Tibial artery (tissue), 4 donors: ENCODE measurements at regions not wholly inside any gene's neighbourhood (a gene's known extent, or its start where the extent isn't known, plus 50 kb on each side); places are given as distances from the start of the nearest gene placed in this dataset.

Experiments used
- DNase-seq, 2 donors: peaks; one replicate each; pipeline ENCODE4 v3.0.0-alpha.2; 2019
- H3K27ac ChIP-seq, 2 donors: fragments of 200-600 bp; sonication (generic) in 1 of 2; 1 replicate in 1 of 2; 2 replicates in 1 of 2; pipeline ENCODE4 v1.5.1; 2018 to 2019; ENCODE audit warnings: mild to moderate bottlenecking in 1 of 2
- H3K27me3 ChIP-seq, 2 donors: fragments of 200-600 bp; sonication (generic) in 1 of 2; one replicate each; pipeline versions ENCODE4 v1.5.1 to v1.6.0; 2016 to 2019
- H3K36me3 ChIP-seq, 3 donors: fragments of 200-600 bp; sonication (generic) in 2 of 3; one replicate each; pipeline ENCODE4 v1.5.1; 2016 to 2019; ENCODE audit warnings: mild to moderate bottlenecking in 2 of 3
- H3K4me1 ChIP-seq, 4 donors: fragments of 200-600 bp; sonication (generic) in 2 of 4; 1 replicate in 3 of 4; 2 replicates in 1 of 4; pipeline ENCODE4 v1.5.1; 2016 to 2019
- H3K4me3 ChIP-seq, 2 donors: fragments of 200-600 bp; sonication (generic) in 1 of 2; 1 replicate in 1 of 2; 2 replicates in 1 of 2; pipeline ENCODE4 v1.5.1; 2018 to 2019; ENCODE audit warnings: mild to moderate bottlenecking in 2 of 2
- H3K9me3 ChIP-seq, 3 donors: fragments of 200-600 bp; sonication (generic) in 1 of 3; one replicate each; pipeline ENCODE4 v1.5.1; 2016 to 2019
- intact Hi-C: fragments of 100-400 bp; cut with DNase I; formaldehyde crosslinking; loops from one replicate; pipeline ENCODE4 v1.15.0; 2023; ENCODE audit warnings: low total_unique reads
- TF ChIP-seq, protein P1 (sequence below), 2 experiments: fragments of 200-600 bp in 1 of 2; fragments of 450-650 bp in 1 of 2; IDR thresholded peaks; one replicate each; pipeline ENCODE4 v1.5.1; 2017 to 2019; ENCODE audit warnings: antibody characterized with exemption in 2 of 2, mild to moderate bottlenecking in 1 of 2, moderate library complexity in 1 of 2

DNA sequence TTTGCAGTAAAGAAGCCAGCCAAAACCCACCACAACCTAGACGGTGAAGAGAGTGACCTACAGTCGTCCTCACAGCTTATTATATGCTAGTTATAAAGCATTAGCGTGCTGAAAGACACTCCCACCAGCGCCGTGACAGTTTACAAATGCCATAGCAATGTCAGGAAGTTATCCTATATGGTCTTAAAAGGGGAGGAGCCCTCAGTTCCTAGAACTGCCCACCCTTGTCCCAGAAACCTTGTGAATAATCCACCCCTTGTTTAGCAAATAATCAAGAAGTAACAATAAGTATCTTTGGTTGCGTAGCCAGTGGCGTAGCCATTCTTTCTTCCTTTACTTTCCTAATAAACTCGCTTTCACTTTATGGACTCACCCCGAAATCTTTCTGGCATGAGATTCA lies 227.9 kb upstream of the ARGLU1 start:
- Histone ChIP-seq H3K27ac (no peak overlapping the region), H3K27me3 (no peaks in the 10 kb centered on the region), H3K36me3 (no peaks in the 10 kb centered on the region), H3K4me1 (peaks cover 0 to 8% (median 0%) of the 10 kb centered on the region in 4 donors), H3K4me3 (no peak overlapping the region), H3K9me3 (no peaks in the 10 kb centered on the region)
- TF ChIP-seq, protein P1, sequence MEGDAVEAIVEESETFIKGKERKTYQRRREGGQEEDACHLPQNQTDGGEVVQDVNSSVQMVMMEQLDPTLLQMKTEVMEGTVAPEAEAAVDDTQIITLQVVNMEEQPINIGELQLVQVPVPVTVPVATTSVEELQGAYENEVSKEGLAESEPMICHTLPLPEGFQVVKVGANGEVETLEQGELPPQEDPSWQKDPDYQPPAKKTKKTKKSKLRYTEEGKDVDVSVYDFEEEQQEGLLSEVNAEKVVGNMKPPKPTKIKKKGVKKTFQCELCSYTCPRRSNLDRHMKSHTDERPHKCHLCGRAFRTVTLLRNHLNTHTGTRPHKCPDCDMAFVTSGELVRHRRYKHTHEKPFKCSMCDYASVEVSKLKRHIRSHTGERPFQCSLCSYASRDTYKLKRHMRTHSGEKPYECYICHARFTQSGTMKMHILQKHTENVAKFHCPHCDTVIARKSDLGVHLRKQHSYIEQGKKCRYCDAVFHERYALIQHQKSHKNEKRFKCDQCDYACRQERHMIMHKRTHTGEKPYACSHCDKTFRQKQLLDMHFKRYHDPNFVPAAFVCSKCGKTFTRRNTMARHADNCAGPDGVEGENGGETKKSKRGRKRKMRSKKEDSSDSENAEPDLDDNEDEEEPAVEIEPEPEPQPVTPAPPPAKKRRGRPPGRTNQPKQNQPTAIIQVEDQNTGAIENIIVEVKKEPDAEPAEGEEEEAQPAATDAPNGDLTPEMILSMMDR (IDR thresholded peaks at IDR 0.05), result no peak
- intact Hi-C loops, result no loop called here
- DNase-seq, result no peak

- Histone ChIP-seq H3K36me3 (no peaks in the 10 kb centered on the region), H3K4me1 (peaks cover 0 to 8% (median 0%) of the 10 kb centered on the region in 4 donors), H3K4me3 (no peak overlapping the region), H3K27me3 (no peaks in the 10 kb centered on the region), H3K27ac (no peak overlapping the region), H3K9me3 (no peaks in the 10 kb centered on the region)
- intact Hi-C loops, result no loop called here
- DNase-seq, result no peak
- TF ChIP-seq, protein P1 (IDR thresholded peaks at IDR 0.05), result no peak
Observed at GRCh38 chr13:106794117-106794516, 226.2 kb upstream of the ARGLU1 start.

- Histone ChIP-seq H3K27me3 (no peaks in the 10 kb centered on the region), H3K27ac (no peak overlapping the region), H3K9me3 (no peaks in the 10 kb centered on the region), H3K36me3 (no peaks in the 10 kb centered on the region), H3K4me3 (no peak overlapping the region), H3K4me1 (peaks cover 0 to 8% (median 0%) of the 10 kb centered on the region in 4 donors)
- TF ChIP-seq, protein P1 (IDR thresholded peaks at IDR 0.05), result no peak
- no peak for DNase-seq
- intact Hi-C loops, result no loop called here
Observed at GRCh38 chr13:106789911-106790310, 222.0 kb upstream of the ARGLU1 start.

GRCh38 chr13:106786006-106786563 lies 218.1 kb upstream of the ARGLU1 start:
- no peaks in the 10 kb centered on the region for H3K36me3 ChIP-seq
- intact Hi-C loops, result no loop called here
- H3K27me3 ChIP-seq, result no peaks in the 10 kb centered on the region
- H3K4me1 ChIP-seq, result no peaks in the 10 kb centered on the region
- no peak overlapping the region for H3K4me3 ChIP-seq
- TF ChIP-seq, protein P1 (IDR thresholded peaks at IDR 0.05), result no peak
- H3K9me3 ChIP-seq, result no peaks in the 10 kb centered on the region
- DNase-seq, result no peak
- no peak overlapping the region for H3K27ac ChIP-seq

DNA sequence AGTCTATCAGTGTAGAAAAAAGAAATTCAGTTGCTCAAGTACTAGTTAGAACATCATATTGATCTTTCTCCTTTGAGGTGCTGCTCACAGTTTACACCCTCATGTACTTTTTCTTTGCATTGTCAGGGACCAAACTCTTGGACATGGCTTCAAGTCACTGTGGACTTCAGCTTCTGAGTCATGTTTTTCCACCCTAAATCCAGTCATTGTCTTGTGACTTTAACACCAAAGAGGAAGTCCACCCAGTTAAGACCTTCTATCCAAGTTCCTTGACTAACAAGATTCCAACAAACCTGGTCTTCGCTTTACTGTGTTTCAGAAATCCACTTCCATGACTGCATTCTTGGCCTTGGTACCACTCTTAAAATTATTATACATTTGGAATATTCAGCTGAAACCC lies 206.7 kb upstream of the ARGLU1 start:
- H3K4me1 ChIP-seq, result no peaks in the 10 kb centered on the region
- DNase-seq, result no peak
- H3K4me3 ChIP-seq, result no peak overlapping the region
- H3K9me3 ChIP-seq, result no peaks in the 10 kb centered on the region
- H3K27me3 ChIP-seq, result no peaks in the 10 kb centered on the region
- no peaks in the 10 kb centered on the region for H3K36me3 ChIP-seq
- no peak overlapping the region for H3K27ac ChIP-seq
- TF ChIP-seq, protein P1 (IDR thresholded peaks at IDR 0.05), result no peak
- intact Hi-C loops, result no loop called here
